ENCODE measurements at regions not wholly inside any gene's neighbourhood (a gene's known extent, or its start where the extent isn't known, plus 50 kb on each side); places are given as distances from the start of the nearest gene placed in this dataset.

- intact Hi-C loops (cut with micrococcal nuclease): no loop called here
Measured at GRCh38 chr5:27392716-27393115, 354.3 kb upstream of the CDH9 start.

DNA sequence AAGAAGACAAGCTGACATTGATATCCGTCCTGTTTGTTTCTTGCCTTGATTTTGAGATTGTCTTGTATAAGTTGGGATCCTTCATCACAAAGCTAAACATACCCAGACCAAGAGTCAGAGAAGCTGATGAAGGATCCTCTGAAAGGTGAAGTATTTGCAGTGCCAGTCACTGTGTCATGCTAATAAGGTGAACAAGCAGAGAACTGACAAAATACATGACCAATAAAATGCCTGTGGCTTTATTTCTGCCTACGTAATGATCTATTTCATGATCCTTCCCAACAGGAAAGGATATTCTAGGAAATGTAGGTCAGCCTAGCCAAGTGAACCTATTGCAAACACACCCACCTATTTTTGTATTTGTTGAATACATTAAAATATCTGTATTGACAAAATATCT, 351.3 kb upstream of the CDH9 start:
- intact Hi-C loops (cut with micrococcal nuclease): no loop called here

DNA sequence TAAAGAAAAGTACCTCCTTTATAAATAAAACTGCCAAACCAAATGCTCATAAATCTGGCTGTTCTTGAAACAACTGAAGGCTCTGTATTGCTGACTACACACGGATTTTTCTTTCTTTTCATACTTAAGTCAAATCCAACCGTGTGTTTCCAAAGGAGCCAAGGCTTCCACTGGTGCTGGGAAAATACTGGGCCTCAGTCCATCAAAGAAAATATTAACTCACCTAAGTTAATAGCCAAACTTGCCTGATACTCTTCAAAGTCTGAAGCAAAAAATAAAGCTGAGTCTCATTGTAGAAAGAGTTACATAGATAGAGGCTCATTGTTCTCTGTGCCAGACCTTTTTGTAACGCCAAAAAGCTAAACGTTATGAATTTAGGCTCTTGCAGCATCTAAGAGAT, 350.4 kb upstream of the CDH9 start:
- intact Hi-C loops (cut with micrococcal nuclease): no loop called here

DNA sequence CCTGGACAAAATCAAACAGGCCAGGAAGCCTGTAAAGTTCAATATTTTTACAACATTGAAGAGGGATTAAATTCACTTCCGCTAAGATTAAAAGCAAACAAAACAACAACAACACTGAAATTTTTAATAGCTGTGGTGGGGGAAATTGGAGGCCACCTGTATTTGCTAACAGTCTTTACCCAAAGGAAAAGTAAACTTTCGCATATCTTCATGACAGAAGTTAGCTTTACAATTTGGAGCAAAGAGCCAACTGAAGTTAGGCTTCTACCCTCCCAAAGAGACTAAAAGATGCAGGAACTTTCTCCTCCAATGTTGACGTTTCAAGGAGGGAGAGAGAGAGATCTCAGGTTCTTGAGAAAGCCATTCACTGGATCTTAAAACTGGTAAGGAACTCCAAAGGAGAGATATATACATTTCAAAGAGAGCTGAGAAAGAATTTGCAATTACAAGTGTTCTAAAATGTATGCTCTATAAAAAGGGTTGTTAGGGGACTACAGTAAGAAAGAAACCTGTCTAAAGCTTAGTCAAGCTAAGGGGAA, 349.2 kb upstream of the CDH9 start:
- intact Hi-C loops (cut with micrococcal nuclease): no loop called here

GRCh38 chr5:27381686-27382085, 343.3 kb upstream of the CDH9 start:
- intact Hi-C loops (cut with micrococcal nuclease): no loop called here

DNA sequence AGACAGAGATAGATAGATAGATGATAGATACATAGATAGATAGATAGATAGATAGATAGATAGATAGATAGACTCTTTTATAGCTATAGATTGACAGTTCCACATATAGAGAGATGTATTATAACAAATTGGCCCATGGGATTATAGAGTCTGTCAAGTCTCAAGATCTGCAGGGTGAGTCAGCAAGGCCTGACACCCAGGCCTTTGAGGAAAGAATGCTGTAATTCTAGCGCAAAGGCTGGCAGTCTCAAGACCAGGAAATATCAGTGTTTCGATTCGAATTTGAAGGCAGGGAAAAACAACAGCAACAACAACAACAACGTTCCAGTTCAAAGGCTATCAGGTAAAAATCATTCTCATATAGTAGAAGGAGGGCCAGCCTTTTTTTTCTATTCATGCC, 339.2 kb upstream of the CDH9 start:
- intact Hi-C loops (cut with micrococcal nuclease): no loop called here

DNA sequence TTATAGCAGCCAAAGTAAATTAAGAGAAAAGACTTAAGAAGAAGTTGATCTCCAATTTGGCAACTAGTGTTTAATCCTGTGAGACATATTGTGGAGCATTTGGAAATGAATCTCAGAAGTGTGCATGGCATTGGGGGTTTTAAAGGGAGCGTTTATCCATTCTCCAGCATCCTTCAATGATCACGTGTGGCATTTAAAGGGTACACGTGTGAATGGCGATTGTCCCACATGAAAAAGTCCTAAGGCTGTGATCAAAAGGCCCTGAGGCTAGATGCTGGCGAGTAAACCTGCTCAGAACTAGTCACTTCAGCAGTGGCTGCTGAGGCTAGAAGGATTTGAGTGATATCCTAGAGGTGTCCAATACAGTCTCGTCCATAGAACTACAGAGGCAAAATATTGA, 315.6 kb upstream of the CDH9 start:
- intact Hi-C loops (cut with micrococcal nuclease): no loop called here

- intact Hi-C loops (cut with micrococcal nuclease): no loop called here
Measured at GRCh38 chr5:27353540-27353939, 315.2 kb upstream of the CDH9 start.

DNA sequence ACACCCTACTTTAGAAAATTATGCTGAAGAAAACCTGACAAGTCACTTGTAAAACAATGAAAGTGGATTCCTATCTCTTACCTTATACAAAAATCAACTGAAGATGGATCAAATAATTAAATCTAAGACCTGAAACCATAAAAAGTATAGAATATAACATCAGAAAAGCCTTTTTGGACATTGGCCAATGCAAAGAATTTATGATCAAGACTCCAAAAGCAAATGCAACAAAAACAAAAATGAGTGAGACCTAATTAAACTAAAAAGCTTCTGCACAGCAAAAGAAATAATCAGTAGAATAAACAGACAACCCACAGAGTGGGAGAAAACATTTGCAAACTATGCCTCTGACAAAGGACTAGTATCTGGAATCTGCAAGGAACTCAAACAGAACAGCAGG, 303.0 kb upstream of the CDH9 start:
- intact Hi-C loops (cut with micrococcal nuclease): no loop called here

DNA sequence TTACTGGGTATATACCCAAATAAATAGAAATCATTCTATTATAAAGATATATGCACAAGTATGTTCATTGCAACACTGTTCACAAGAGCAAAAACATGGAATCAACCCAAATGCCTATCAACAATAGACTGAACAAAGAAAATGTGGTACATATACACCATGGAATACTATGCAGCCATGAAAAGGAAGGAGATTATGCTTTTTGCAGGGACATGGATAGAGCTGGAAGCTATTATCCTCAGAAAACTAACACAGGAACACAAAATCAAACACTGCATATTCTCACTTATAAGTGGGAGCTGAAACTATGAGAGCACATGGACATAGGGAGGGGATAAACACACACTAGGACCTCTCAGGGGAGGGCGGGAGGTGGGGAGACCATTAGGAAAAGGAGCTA, 298.4 kb upstream of the CDH9 start:
- intact Hi-C loops (cut with micrococcal nuclease): no loop called here

DNA sequence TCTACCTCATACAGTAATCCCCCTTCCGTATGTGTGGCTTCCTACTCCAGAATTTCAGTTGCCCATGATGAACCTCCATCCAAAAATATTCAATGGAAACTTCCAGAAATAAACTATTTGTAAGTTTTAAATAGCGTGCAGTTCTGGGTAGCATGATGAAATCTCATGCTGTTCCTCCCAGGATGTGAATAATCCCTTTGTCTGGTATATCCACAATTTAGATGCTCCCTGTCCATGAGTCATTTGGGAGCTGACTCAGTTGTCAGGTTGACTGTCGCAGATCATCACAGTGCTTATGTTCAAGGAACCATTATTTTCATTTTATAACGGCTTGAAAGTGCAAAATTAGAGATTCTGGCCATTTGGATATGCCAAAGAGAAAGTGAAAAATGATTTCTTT, 290.1 kb upstream of the CDH9 start:
- intact Hi-C loops (cut with micrococcal nuclease): no loop called here

- intact Hi-C loops (cut with micrococcal nuclease): no loop called here
Measured at GRCh38 chr5:27325513-27325912, 287.1 kb upstream of the CDH9 start.

GRCh38 chr5:27318701-27319100, 280.3 kb upstream of the CDH9 start:
- intact Hi-C loops (cut with micrococcal nuclease): no loop called here

DNA sequence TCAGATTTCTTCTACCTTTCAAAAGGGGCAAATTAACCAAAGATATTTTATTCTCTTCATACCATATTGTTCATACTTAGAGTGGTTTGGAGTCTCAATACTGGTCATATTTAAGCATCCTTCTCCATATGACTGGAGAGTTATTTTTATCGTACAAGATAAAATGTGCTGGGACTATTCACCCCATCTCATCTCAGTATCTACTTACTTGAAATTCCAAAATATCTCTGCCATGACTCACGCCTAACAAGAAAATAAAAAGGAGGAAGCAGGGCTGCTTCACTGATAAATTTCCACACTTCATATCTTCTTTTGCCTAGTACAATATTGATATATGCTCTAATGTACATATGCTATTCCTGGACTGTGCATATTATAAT, 277.9 kb upstream of the CDH9 start:
- intact Hi-C loops (cut with micrococcal nuclease): no loop called here

DNA sequence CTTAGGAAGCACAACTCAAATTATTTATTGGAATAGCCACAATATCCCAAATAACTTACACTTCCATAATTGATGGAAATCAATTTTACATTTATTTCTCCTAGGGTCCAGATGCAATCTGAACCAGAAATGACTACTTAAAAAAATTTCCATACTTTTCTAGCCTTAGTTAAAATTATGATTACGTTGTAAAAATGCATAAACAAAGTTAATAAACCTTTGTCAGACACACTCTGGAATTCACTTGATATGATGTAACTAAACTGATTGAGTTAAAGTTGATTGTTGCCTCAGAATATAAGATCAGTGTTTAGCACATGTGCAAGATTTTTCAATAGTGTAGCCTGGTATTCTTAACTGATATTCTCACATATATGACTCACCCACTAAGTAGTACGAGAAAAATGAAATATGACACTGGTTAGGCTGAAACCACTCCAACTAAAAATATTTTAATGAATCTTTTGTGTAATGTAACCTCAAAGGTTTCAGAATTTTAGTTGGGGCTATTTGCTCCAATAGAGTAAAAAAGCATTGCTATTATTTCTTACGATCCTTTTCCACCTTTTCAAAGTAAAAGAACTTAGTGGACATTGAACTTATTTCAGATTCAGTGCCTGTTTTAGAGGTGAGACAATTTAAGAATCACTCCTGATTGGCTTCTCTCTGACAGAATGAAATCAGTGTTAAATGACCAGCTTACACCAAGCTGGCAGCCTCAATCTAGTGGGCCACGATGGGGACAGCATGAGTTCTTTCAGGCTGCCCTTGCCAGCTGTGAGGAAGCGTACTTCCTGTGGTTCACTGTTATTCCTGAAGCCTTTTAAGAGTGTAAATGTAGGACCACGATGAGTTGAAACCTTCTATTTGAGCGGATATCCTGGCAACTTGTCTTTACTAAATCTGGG, 277.2 kb upstream of the CDH9 start:
- intact Hi-C loops (cut with micrococcal nuclease): no loop called here

DNA sequence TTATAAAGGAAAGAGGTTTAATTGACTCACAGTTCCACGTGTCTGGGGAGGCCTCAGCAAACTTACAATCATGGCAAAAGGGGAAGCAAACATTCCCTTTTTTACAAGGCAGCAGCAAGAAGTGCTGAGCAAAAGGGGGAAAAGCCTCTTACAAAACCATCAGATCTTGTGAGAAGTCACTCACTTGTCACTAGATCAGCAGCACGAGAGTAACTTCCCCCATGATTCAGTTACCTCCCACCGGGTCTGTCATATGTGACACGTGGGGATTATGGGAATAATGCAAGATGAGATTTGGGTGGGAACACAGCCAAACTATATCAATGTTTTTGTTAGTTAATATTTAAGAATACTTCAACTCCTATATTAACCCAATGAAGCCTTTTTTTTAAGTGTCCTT, 275.2 kb upstream of the CDH9 start:
- intact Hi-C loops (cut with micrococcal nuclease): no loop called here

DNA sequence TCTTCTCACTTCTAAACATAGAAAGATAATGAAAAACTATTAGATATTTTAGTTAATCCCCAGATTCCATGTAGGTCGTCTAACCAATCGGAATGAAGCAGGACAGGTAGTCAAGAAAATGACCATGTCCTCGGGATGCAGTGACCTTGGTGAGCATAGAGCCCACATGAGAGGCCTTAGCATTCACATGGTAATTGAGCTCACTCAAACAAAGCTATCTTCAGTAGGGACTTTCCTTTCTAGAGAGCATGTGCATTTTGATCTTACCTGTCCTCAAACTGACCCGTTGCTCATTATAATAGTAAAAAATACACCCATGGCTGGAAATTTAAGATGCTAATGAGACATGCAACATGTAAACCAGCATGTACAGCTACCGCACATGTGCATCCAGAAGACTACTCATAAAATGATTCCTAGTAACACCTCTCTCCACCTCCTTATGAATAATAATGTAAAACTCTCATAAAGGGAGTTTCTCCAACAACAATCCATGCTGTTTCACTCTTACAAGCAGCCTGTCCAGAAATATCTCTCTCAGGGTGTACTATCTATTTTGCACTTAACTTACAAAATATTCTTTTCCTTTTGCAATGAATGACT, 274.0 kb upstream of the CDH9 start:
- intact Hi-C loops (cut with micrococcal nuclease): no loop called here

DNA sequence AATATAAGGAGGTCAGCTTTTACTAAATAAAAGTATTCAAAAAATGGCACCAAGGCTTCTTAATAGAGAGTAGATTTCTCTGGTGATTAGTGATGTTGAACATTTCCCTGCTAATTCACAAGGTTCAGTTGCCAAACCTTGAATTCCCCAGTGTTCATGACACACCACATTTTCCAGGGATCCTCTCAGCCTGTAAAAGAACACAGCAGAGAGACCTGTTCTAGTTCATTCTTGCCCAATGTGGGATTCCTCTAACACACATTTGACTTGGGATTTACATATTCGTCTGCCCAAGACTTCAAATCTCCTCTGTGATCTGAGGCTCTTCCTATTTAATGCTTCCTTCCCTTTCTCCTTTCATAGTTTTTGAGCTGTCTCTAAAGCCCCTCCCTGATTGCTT, 273.2 kb upstream of the CDH9 start:
- intact Hi-C loops (cut with micrococcal nuclease): no loop called here

GRCh38 chr5:27308153-27308552, 269.8 kb upstream of the CDH9 start:
- intact Hi-C loops (cut with micrococcal nuclease): no loop called here

- intact Hi-C loops (cut with micrococcal nuclease): no loop called here
Measured at GRCh38 chr5:27290172-27290571, 251.8 kb upstream of the CDH9 start.

DNA sequence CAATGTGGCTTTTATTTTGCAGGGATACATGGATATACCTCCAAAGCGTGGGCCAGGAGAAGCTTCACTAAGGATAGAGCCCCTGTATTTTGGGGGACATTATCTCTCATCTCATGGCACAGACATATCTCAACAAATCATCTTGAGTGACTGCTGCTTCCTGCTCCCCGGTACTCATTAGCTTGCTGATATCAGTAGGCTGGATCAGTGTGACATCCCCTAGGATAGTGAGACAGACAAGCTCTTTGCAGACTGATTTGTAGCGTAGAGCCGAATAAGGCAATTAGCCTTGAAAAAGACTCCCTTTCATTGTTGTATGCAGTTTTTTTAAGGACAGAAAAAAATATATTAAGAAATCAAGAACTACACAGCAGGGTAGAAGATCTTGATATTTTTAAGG, 237.7 kb upstream of the CDH9 start:
- intact Hi-C loops (cut with micrococcal nuclease): no loop called here

GRCh38 chr5:27275345-27275744, 237.0 kb upstream of the CDH9 start:
- intact Hi-C loops (cut with micrococcal nuclease): no loop called here

- intact Hi-C loops (cut with micrococcal nuclease): no loop called here
Measured at GRCh38 chr5:27269766-27270165, 231.4 kb upstream of the CDH9 start.

Data from T-helper 1 cell treated with Interleukin-12 subunit alpha and Interleukin-12 subunit beta and Interleukin-4 antibody, amounts not matched to agents 30 ng/mL and 1 ng/mL, for 36 hours (primary cell).